ENCODE measurements at regions not wholly inside any gene's neighbourhood (a gene's known extent, or its start where the extent isn't known, plus 50 kb on each side); places are given as distances from the start of the nearest gene placed in this dataset.

DNA sequence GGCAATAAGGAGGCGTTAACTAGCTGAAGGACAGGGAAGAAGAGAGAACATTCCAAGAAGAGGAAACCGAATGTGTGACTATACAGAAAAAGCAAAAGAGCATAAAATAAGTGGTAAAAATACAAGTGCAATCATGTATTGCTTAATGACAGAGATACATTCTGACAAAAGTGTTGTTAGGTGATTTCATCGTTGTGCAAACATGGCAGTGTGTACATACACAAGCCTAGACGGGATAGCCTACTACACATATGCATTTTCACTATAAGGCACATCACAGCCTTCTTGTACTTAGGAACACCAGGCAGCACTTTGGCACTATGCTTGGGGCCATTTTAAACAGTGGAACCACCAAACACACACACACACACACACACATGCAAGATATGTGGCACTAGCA is 299.3 kb downstream of the BCAT1 start:
- Histone ChIP-seq H3K56ac (ENCODE audit: extremely low read depth, insufficient read depth, low read length) (no peak overlapping the region), H3K18ac (ENCODE audit: low read depth, low read length) (no peak overlapping the region), H3K4ac (ENCODE audit: low read depth, low read length) (no peak overlapping the region), H3K79me1 (ENCODE audit: low read depth in 1 of 2, low read length in 2 of 2) (no peaks in the 10 kb centered on the region), H3K27ac (ENCODE audit: insufficient read depth, low read length) (no peak overlapping the region), H2BK15ac (ENCODE audit: low read depth, low read length) (no peak overlapping the region), H4K20me1 (ENCODE audit: insufficient read depth, low read length) (no peaks in the 10 kb centered on the region), H3K9ac (ENCODE audit: low read depth, low read length) (no peak overlapping the region), H2BK20ac (ENCODE audit: low read depth, low read length) (no peak overlapping the region), H2BK120ac (ENCODE audit: low read depth, low read length) (no peak overlapping the region), H3K4me3 (ENCODE audit: insufficient read depth, low read depth, low read length) (no peak overlapping the region), H3K23ac (ENCODE audit: low read depth, low read length) (no peak overlapping the region), H3K4me1 (ENCODE audit: control insufficient read depth, insufficient read depth, low read length) (no peaks in the 10 kb centered on the region), H4K91ac (ENCODE audit: insufficient read depth, low read depth, low read length) (no peak overlapping the region), H4K5ac (ENCODE audit: low read depth, low read length) (no peak overlapping the region), H3K36me3 (ENCODE audit: control insufficient read depth, insufficient read depth, low read length) (no peaks in the 10 kb centered on the region), H3K9me1 (ENCODE audit: insufficient read depth, low read length) (no peaks in the 10 kb centered on the region), H3K14ac (replicated peaks; ENCODE audit: low read depth, low read length) (no peak overlapping the region), H2AK9ac (replicated peaks; ENCODE audit: low read depth, low read length, poor library complexity) (no peak overlapping the region), H3K27me3 (ENCODE audit: control insufficient read depth, insufficient read depth, low read length) (peaks cover 1% of the 10 kb centered on the region; the same call in 1 of the 2 replicates), H2AK5ac (ENCODE audit: low read depth, low read length) (no peak overlapping the region), H3K9me3 (ENCODE audit: control insufficient read depth, insufficient read depth, low read length) (no peaks in the 10 kb centered on the region), H4K8ac (ENCODE audit: low read depth in 2 of 2, low read length in 2 of 2) (no peak overlapping the region), H2BK5ac (ENCODE audit: low read depth, low read length, poor library complexity, severe bottlenecking) (no peak overlapping the region), H3K4me2 (ENCODE audit: low read depth, low read length) (no peak overlapping the region), H2AFZ (replicated peaks; ENCODE audit: low read length, poor library complexity) (no peak overlapping the region)
- 20% methylated on average over 1 of the region's 4 CpGs; no CpG with 5 or more reads in 1 of the 2 experiments for WGBS, 2 experiments (ENCODE audit: extremely low coverage in 2 of 2, insufficient read length in 1 of 2)
- no peak for ATAC-seq (ENCODE audit: low read depth)
- BruUV-seq (replicated peaks): no TSS peak
- no peak for TF ChIP-seq RFX5 (IDR thresholded peaks at IDR 0.05; ENCODE audit: low read depth, low read length)
- TF ChIP-seq CHD1 (IDR thresholded peaks at IDR 0.05; ENCODE audit: low read depth, low read length): no peak
- TF ChIP-seq NFE2L2 (IDR thresholded peaks at IDR 0.05; ENCODE audit: low read depth, low read length): no peak
- TF ChIP-seq MAZ (IDR thresholded peaks at IDR 0.05; ENCODE audit: borderline replicate concordance, low read depth, low read length): no peak
- no peak for TF ChIP-seq RCOR1 (IDR thresholded peaks at IDR 0.05; ENCODE audit: insufficient replicate concordance, low read length)
- TF ChIP-seq POLR2A (IDR thresholded peaks at IDR 0.05; ENCODE audit: low read depth, low read length): no peak
- no peak for TF ChIP-seq CEBPB (IDR thresholded peaks at IDR 0.05; ENCODE audit: low read depth, low read length)
- no peak for TF ChIP-seq BHLHE40 (IDR thresholded peaks at IDR 0.05; ENCODE audit: low read depth, low read length)
- TF ChIP-seq, protein P1, sequence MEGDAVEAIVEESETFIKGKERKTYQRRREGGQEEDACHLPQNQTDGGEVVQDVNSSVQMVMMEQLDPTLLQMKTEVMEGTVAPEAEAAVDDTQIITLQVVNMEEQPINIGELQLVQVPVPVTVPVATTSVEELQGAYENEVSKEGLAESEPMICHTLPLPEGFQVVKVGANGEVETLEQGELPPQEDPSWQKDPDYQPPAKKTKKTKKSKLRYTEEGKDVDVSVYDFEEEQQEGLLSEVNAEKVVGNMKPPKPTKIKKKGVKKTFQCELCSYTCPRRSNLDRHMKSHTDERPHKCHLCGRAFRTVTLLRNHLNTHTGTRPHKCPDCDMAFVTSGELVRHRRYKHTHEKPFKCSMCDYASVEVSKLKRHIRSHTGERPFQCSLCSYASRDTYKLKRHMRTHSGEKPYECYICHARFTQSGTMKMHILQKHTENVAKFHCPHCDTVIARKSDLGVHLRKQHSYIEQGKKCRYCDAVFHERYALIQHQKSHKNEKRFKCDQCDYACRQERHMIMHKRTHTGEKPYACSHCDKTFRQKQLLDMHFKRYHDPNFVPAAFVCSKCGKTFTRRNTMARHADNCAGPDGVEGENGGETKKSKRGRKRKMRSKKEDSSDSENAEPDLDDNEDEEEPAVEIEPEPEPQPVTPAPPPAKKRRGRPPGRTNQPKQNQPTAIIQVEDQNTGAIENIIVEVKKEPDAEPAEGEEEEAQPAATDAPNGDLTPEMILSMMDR (conservative IDR thresholded peaks at IDR 0.05; ENCODE audit: low read depth, low read length): no peak
- no peak for TF ChIP-seq MAFK (IDR thresholded peaks at IDR 0.05; ENCODE audit: low read depth, low read length)
- TF ChIP-seq SMC3 (IDR thresholded peaks at IDR 0.05; ENCODE audit: low read depth, low read length): no peak
- TF ChIP-seq RAD21 (IDR thresholded peaks at IDR 0.05; ENCODE audit: low read length): no peak
- TF ChIP-seq FOS (IDR thresholded peaks at IDR 0.05; ENCODE audit: low read depth, low read length): no peak
- no peak for TF ChIP-seq MXI1 (IDR thresholded peaks at IDR 0.05; ENCODE audit: borderline replicate concordance, low read depth, low read length)
- TF ChIP-seq, protein P2, sequence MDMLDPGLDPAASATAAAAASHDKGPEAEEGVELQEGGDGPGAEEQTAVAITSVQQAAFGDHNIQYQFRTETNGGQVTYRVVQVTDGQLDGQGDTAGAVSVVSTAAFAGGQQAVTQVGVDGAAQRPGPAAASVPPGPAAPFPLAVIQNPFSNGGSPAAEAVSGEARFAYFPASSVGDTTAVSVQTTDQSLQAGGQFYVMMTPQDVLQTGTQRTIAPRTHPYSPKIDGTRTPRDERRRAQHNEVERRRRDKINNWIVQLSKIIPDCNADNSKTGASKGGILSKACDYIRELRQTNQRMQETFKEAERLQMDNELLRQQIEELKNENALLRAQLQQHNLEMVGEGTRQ (IDR thresholded peaks at IDR 0.05; ENCODE audit: low read depth, low read length): no peak
- TF ChIP-seq, protein P3, sequence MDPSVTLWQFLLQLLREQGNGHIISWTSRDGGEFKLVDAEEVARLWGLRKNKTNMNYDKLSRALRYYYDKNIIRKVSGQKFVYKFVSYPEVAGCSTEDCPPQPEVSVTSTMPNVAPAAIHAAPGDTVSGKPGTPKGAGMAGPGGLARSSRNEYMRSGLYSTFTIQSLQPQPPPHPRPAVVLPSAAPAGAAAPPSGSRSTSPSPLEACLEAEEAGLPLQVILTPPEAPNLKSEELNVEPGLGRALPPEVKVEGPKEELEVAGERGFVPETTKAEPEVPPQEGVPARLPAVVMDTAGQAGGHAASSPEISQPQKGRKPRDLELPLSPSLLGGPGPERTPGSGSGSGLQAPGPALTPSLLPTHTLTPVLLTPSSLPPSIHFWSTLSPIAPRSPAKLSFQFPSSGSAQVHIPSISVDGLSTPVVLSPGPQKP (IDR thresholded peaks at IDR 0.05; ENCODE audit: borderline replicate concordance, low read depth, low read length): no peak
- no peak for DNase-seq
- in situ Hi-C loops (cut with MboI; ENCODE audit: low sequenced_read_pairs) (no loop called here), intact Hi-C loops (cut with micrococcal nuclease) (no loop called here), dilution Hi-C loops (cut with HindIII; ENCODE audit: low sequenced_read_pairs, unreplicated experiment) (no loop called here)
- ChIA-PET POLR2A (ENCODE audit: unreplicated experiment) (no interaction called here), CTCF (interaction anchor here (0.6 kb wide), 1 partner anchor 1094 kb away, joined by 3 read pairs; no protein-coding TSS in a partner anchor)

Measured in IMR-90 (cell line).